ENCODE measurements at regions not wholly inside any gene's neighbourhood (a gene's known extent, or its start where the extent isn't known, plus 50 kb on each side); places are given as distances from the start of the nearest gene placed in this dataset.

GRCh38 chr13:105602956-105603670 lies 932.3 kb downstream of the EFNB2 start:
- no peaks in the 10 kb centered on the region for H3K36me3 ChIP-seq
- no peak overlapping the region for H3K27ac ChIP-seq
- TF ChIP-seq CTCF (IDR thresholded peaks at IDR 0.05), result no peak
- no peak overlapping the region for H3K4me3 ChIP-seq
- no peaks in the 10 kb centered on the region for H3K4me1 ChIP-seq
- no peaks in the 10 kb centered on the region for H3K27me3 ChIP-seq
- intact Hi-C loops (cut with DNase I; ENCODE audit: low total_unique reads), result no loop called here
- DNase-seq, result no peak
- H3K9me3 ChIP-seq, result no peaks in the 10 kb centered on the region

GRCh38 chr13:105599477-105600037 lies 935.9 kb downstream of the EFNB2 start:
- intact Hi-C loops (cut with DNase I; ENCODE audit: low total_unique reads), result no loop called here
- DNase-seq, result no peak
- Histone ChIP-seq H3K36me3 (no peaks in the 10 kb centered on the region), H3K27ac (no peak overlapping the region), H3K4me1 (no peaks in the 10 kb centered on the region), H3K9me3 (no peaks in the 10 kb centered on the region), H3K4me3 (no peak overlapping the region), H3K27me3 (no peaks in the 10 kb centered on the region)
- no peak for TF ChIP-seq CTCF (IDR thresholded peaks at IDR 0.05)

GRCh38 chr13:105598529-105598928 lies 936.9 kb downstream of the EFNB2 start:
- Histone ChIP-seq H3K4me3 (no peak overlapping the region), H3K27me3 (no peaks in the 10 kb centered on the region), H3K27ac (no peak overlapping the region), H3K4me1 (no peaks in the 10 kb centered on the region), H3K9me3 (no peaks in the 10 kb centered on the region), H3K36me3 (no peaks in the 10 kb centered on the region)
- TF ChIP-seq CTCF (IDR thresholded peaks at IDR 0.05), result no peak
- intact Hi-C loops (cut with DNase I; ENCODE audit: low total_unique reads), result no loop called here
- no peak for DNase-seq

- H3K36me3 ChIP-seq, result no peaks in the 10 kb centered on the region
- H3K9me3 ChIP-seq, result no peaks in the 10 kb centered on the region
- no peak overlapping the region for H3K4me3 ChIP-seq
- no peaks in the 10 kb centered on the region for H3K4me1 ChIP-seq
- H3K27ac ChIP-seq, result no peak overlapping the region
- TF ChIP-seq CTCF (IDR thresholded peaks at IDR 0.05), result no peak
- no peak for DNase-seq
- intact Hi-C loops (cut with DNase I; ENCODE audit: low total_unique reads), result no loop called here
- no peaks in the 10 kb centered on the region for H3K27me3 ChIP-seq
Measured at GRCh38 chr13:105597573-105597972, 937.9 kb downstream of the EFNB2 start.

GRCh38 chr13:105595471-105595870 lies 940.0 kb downstream of the EFNB2 start:
- H3K27me3 ChIP-seq, result no peaks in the 10 kb centered on the region
- H3K9me3 ChIP-seq, result no peaks in the 10 kb centered on the region
- no peak for TF ChIP-seq CTCF (IDR thresholded peaks at IDR 0.05)
- H3K27ac ChIP-seq, result no peak overlapping the region
- no peaks in the 10 kb centered on the region for H3K36me3 ChIP-seq
- intact Hi-C loops (cut with DNase I; ENCODE audit: low total_unique reads), result no loop called here
- DNase-seq, result no peak
- no peak overlapping the region for H3K4me3 ChIP-seq
- no peaks in the 10 kb centered on the region for H3K4me1 ChIP-seq
